ENCODE measurements at regions not wholly inside any gene's neighbourhood (a gene's known extent, or its start where the extent isn't known, plus 50 kb on each side); places are given as distances from the start of the nearest gene placed in this dataset.
A peak's percentile ranks its signal among the peaks of the same experiment; 100 is the strongest.

- Mint-ChIP-seq H3K27me3 (ENCODE audit: low read depth) (no peaks in the 10 kb centered on the region), H3K36me3 (no peaks in the 10 kb centered on the region)
- no peak for DNase-seq (ENCODE audit: low spot score in 2 of 2, unreplicated experiment in 2 of 2)
Measured at GRCh38 chr12:30064906-30065305, 281.2 kb upstream of the TMTC1 start.

GRCh38 chr12:30063435-30063945, 279.7 kb upstream of the TMTC1 start:
- Mint-ChIP-seq H3K27ac (no peak overlapping the region), H3K9me3 (peaks cover 11% of the 10 kb centered on the region), H3K4me3 (no peak overlapping the region), H3K4me1 (no peaks in the 10 kb centered on the region), H3K36me3 (no peaks in the 10 kb centered on the region), H3K27me3 (ENCODE audit: low read depth) (no peaks in the 10 kb centered on the region)
- TF ChIP-seq CTCF (IDR thresholded peaks at IDR 0.05; ENCODE audit: unreplicated experiment): no peak
- no peak for DNase-seq (ENCODE audit: low spot score in 2 of 2, unreplicated experiment in 2 of 2)

More at GRCh38 chr12:30064906-30065305, 281.2 kb upstream of the TMTC1 start:
- no peak for TF ChIP-seq CTCF (IDR thresholded peaks at IDR 0.05; ENCODE audit: unreplicated experiment)
- Mint-ChIP-seq H3K9me3 (peaks cover 11% of the 10 kb centered on the region), H3K27ac (no peak overlapping the region), H3K4me1 (peaks cover 2% of the 10 kb centered on the region), H3K4me3 (no peak overlapping the region)

GRCh38 chr12:30048371-30048770, 264.6 kb upstream of the TMTC1 start:
- no peak for TF ChIP-seq CTCF (IDR thresholded peaks at IDR 0.05; ENCODE audit: unreplicated experiment)
- Mint-ChIP-seq H3K27ac (peak overlapping the region; percentile 79), H3K4me1 (peaks cover 21% of the 10 kb centered on the region), H3K27me3 (ENCODE audit: low read depth) (peaks cover 2% of the 10 kb centered on the region), H3K36me3 (no peaks in the 10 kb centered on the region), H3K9me3 (peaks cover 5% of the 10 kb centered on the region), H3K4me3 (no peak overlapping the region)
- DNase-seq (ENCODE audit: low spot score in 2 of 2, unreplicated experiment in 2 of 2): no peak

GRCh38 chr12:30047516-30048254, 263.9 kb upstream of the TMTC1 start:
- no peak for DNase-seq (ENCODE audit: low spot score in 2 of 2, unreplicated experiment in 2 of 2)
- Mint-ChIP-seq H3K27ac (peak overlapping the region; percentile 79), H3K27me3 (ENCODE audit: low read depth) (peaks cover 2% of the 10 kb centered on the region), H3K9me3 (peaks cover 5% of the 10 kb centered on the region), H3K4me3 (no peak overlapping the region), H3K4me1 (peaks cover 21% of the 10 kb centered on the region), H3K36me3 (no peaks in the 10 kb centered on the region)
- TF ChIP-seq CTCF (IDR thresholded peaks at IDR 0.05; ENCODE audit: unreplicated experiment): no peak

- Mint-ChIP-seq H3K9me3 (peaks cover 9% of the 10 kb centered on the region), H3K27me3 (ENCODE audit: low read depth) (no peaks in the 10 kb centered on the region), H3K36me3 (no peaks in the 10 kb centered on the region), H3K4me1 (peaks cover 21% of the 10 kb centered on the region), H3K27ac (no peak overlapping the region), H3K4me3 (no peak overlapping the region)
- no peak for DNase-seq (ENCODE audit: low spot score in 2 of 2, unreplicated experiment in 2 of 2)
- no peak for TF ChIP-seq CTCF (IDR thresholded peaks at IDR 0.05; ENCODE audit: unreplicated experiment)
Measured at GRCh38 chr12:30046376-30046775, 262.6 kb upstream of the TMTC1 start.

Measured in mesothelial cell of epicardium (in vitro differentiated cells).